Natural killer cell (primary cell): ENCODE measurements at regions not wholly inside any gene's neighbourhood (a gene's known extent, or its start where the extent isn't known, plus 50 kb on each side); places are given as distances from the start of the nearest gene placed in this dataset.
A peak's percentile ranks its signal among the peaks of the same experiment; 100 is the strongest.

ENCODE experiments used
- ATAC-seq, 3 donors: fragments of 150-1000 bp in 2 of 3; fragments of 200-7000 bp in 1 of 3; cut with Tn5 transposase; 1 replicate in 1 of 3; 2 replicates in 2 of 3; pipeline ENCODE4 v1.10.0; 2021; ENCODE audit warnings: mild to moderate bottlenecking in 2 of 3, moderate library complexity in 2 of 3
- DNase-seq, 2 donors: peaks; one replicate each; pipeline versions ENCODE4 v3.0.0 to v3.0.0-alpha.2; 2013 to 2021; ENCODE audit warnings: mixed read lengths in 1 of 2
- H3K27ac ChIP-seq: one replicate; pipeline ENCODE4 v1.5.1; 2013; ENCODE audit warnings: mild to moderate bottlenecking, low read length
- H3K27me3 ChIP-seq: one replicate; pipeline ENCODE4 v1.6.1; 2013; ENCODE audit warnings: low read length; ENCODE audit not compliant: control insufficient read depth, insufficient read depth
- H3K36me3 ChIP-seq: one replicate; pipeline ENCODE4 v1.6.1; 2013; ENCODE audit warnings: low read length; ENCODE audit not compliant: control insufficient read depth, insufficient read depth
- H3K4me1 ChIP-seq: one replicate; pipeline ENCODE4 v1.6.1; 2013; ENCODE audit warnings: low read length; ENCODE audit not compliant: control insufficient read depth, insufficient read depth
- H3K4me3 ChIP-seq: one replicate; pipeline ENCODE4 v1.5.1; 2013; ENCODE audit warnings: low read length
- H3K9me3 ChIP-seq: one replicate; pipeline ENCODE4 v1.6.1; 2013; ENCODE audit warnings: low read length; ENCODE audit not compliant: control insufficient read depth, insufficient read depth
- H3K27ac Mint-ChIP-seq, 2 donors: one replicate each; pipeline ENCODE4 v1.8.0; 2022; ENCODE audit warnings: mild to moderate bottlenecking in 2 of 2, mixed read lengths in 2 of 2, moderate library complexity in 1 of 2
- H3K27me3 Mint-ChIP-seq, 2 donors: one replicate each; pipeline ENCODE4 v1.8.0; 2022; ENCODE audit warnings: low read depth in 2 of 2, mixed read lengths in 2 of 2
- H3K36me3 Mint-ChIP-seq: one replicate; pipeline ENCODE4 v1.8.0; 2022; ENCODE audit warnings: mixed read lengths
- H3K4me1 Mint-ChIP-seq, 2 donors: one replicate each; pipeline ENCODE4 v1.8.0; 2022; ENCODE audit warnings: mixed read lengths in 2 of 2
- H3K4me3 Mint-ChIP-seq: one replicate; pipeline ENCODE4 v1.8.0; 2022; ENCODE audit warnings: mild to moderate bottlenecking, moderate library complexity, mixed read lengths
- H3K9me3 Mint-ChIP-seq, 2 donors: one replicate each; pipeline ENCODE4 v1.8.0; 2022; ENCODE audit warnings: mixed read lengths in 2 of 2
- WGBS: methylation state at CpG from one replicate; pipeline ENCODE4 v1.1.7; 2013; ENCODE audit warnings: missing lambda C conversion rate; ENCODE audit not compliant: insufficient coverage; 5-methylcytosine and 5-hydroxymethylcytosine counted together
- intact Hi-C: fragments of 100-400 bp; cut with micrococcal nuclease; formaldehyde crosslinking; loops from one replicate; pipeline ENCODE4 v1.14.2; 2022
- TF ChIP-seq, protein P1 (sequence below): fragments of 200-600 bp; IDR thresholded peaks from one replicate; pipeline ENCODE4 v1.8.0; 2022; ENCODE audit warnings: antibody characterized with exemption

GRCh38 chr9:88065619-88066018 lies 72.7 kb downstream of the SPATA31C2 start:
- H3K36me3 Mint-ChIP-seq, result no peaks in the 10 kb centered on the region
- H3K9me3 Mint-ChIP-seq, result no peaks in the 10 kb centered on the region
- H3K4me1 ChIP-seq, result no peaks in the 10 kb centered on the region
- H3K27me3 ChIP-seq, result no peaks in the 10 kb centered on the region
- no peak overlapping the region for H3K27ac Mint-ChIP-seq
- no peaks in the 10 kb centered on the region for H3K36me3 ChIP-seq
- H3K4me1 Mint-ChIP-seq, result no peaks in the 10 kb centered on the region
- intact Hi-C loops, result no loop called here
- TF ChIP-seq, protein P1, sequence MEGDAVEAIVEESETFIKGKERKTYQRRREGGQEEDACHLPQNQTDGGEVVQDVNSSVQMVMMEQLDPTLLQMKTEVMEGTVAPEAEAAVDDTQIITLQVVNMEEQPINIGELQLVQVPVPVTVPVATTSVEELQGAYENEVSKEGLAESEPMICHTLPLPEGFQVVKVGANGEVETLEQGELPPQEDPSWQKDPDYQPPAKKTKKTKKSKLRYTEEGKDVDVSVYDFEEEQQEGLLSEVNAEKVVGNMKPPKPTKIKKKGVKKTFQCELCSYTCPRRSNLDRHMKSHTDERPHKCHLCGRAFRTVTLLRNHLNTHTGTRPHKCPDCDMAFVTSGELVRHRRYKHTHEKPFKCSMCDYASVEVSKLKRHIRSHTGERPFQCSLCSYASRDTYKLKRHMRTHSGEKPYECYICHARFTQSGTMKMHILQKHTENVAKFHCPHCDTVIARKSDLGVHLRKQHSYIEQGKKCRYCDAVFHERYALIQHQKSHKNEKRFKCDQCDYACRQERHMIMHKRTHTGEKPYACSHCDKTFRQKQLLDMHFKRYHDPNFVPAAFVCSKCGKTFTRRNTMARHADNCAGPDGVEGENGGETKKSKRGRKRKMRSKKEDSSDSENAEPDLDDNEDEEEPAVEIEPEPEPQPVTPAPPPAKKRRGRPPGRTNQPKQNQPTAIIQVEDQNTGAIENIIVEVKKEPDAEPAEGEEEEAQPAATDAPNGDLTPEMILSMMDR, result no peak
- H3K9me3 ChIP-seq, result no peaks in the 10 kb centered on the region
- ATAC-seq (no peak), DNase-seq (no peak)
- H3K4me3 ChIP-seq, result no peak overlapping the region
- H3K27me3 Mint-ChIP-seq, result peaks cover 21 to 30% of the 10 kb centered on the region in 2 donors
- H3K27ac ChIP-seq, result no peak overlapping the region
- no peak overlapping the region for H3K4me3 Mint-ChIP-seq
- WGBS, result 88% methylated on average over 3 of the region's 3 CpGs

DNA sequence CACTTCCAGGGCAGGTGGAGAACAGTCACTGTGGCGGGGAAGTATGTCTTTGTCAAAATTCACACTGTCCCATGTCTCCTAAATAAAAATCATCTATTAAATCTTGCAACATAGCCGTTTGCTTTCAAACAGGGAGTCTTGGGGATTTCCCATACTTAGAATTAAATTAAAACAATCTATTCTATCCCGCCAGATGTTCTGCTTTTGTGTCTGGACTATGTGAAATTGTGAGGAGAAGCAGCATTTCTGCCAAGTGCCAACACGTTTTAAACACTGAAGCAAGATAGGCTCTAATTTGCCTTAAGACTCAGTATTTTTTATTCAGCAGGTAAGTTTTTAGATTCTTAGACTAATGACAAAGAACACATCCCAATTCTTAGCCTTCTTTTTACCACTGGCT lies 73.7 kb downstream of the SPATA31C2 start:
- H3K36me3 Mint-ChIP-seq, result no peaks in the 10 kb centered on the region
- DNase-seq, result no peak
- TF ChIP-seq, protein P1, result no peak
- no peak overlapping the region for H3K4me3 Mint-ChIP-seq
- Histone ChIP-seq H3K4me3 (no peak overlapping the region), H3K9me3 (no peaks in the 10 kb centered on the region), H3K36me3 (no peaks in the 10 kb centered on the region), H3K27me3 (no peaks in the 10 kb centered on the region), H3K4me1 (no peaks in the 10 kb centered on the region), H3K27ac (no peak overlapping the region)
- H3K27ac Mint-ChIP-seq, result no peak overlapping the region
- 94% methylated on average over 3 of the region's 4 CpGs for WGBS
- no peaks in the 10 kb centered on the region for H3K9me3 Mint-ChIP-seq
- peaks cover 13 to 19% of the 10 kb centered on the region in 2 donors for H3K27me3 Mint-ChIP-seq
- intact Hi-C loops, result no loop called here
- no peak for ATAC-seq
- H3K4me1 Mint-ChIP-seq, result no peaks in the 10 kb centered on the region

DNA sequence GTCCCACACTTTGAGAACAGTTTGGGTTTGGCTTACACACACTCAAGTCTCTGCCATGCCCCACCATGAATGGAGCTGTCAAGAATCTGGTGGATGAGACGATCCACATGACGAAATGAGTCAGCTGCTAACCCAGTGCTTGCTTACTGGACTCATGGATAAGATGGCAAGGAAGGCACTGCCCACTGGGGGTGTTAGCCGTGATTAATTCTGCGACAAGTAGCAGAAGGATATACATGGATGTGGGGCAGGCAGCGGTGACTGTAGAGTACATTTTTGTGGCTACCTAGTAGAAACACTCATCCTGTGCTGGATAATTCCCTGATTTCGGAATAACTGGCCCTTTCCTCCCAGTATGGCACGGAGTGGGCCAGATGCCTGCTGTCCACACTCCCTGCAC lies 77.5 kb downstream of the SPATA31C2 start:
- Mint-ChIP-seq H3K4me3 (no peak overlapping the region), H3K4me1 (no peaks in the 10 kb centered on the region), H3K27ac (no peak overlapping the region), H3K27me3 (peaks cover 5 to 10% of the 10 kb centered on the region in 2 donors), H3K9me3 (no peaks in the 10 kb centered on the region), H3K36me3 (no peaks in the 10 kb centered on the region)
- 94% methylated on average over 7 of the region's 7 CpGs for WGBS
- H3K36me3 ChIP-seq, result no peaks in the 10 kb centered on the region
- ATAC-seq (no peak), DNase-seq (no peak)
- no peak overlapping the region for H3K4me3 ChIP-seq
- H3K9me3 ChIP-seq, result no peaks in the 10 kb centered on the region
- no peaks in the 10 kb centered on the region for H3K27me3 ChIP-seq
- TF ChIP-seq, protein P1, result no peak
- H3K4me1 ChIP-seq, result no peaks in the 10 kb centered on the region
- no peak overlapping the region for H3K27ac ChIP-seq
- intact Hi-C loops, result no loop called here

DNA sequence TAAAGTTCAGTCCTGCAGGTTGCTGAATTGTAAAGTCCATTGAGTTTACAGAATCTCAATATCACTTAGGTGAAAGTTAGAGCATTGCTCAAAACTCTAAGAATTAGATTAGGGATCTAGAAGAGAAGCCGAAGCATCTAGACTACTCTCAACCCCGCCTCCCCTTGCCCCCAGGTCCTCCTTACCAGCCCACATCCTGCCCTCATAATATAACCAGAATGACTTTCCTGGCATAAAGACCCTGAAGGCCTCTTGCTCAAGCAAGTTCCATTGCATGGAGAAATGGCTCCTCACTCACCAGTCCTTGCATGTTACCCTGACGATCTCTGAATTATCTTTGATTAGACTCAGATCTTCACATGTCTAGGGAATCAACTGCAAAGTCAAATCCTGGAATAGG lies 78.8 kb downstream of the SPATA31C2 start:
- ATAC-seq, result peak in 1 of 3 donors; percentile 41
- 57% methylated on average over 3 of the region's 3 CpGs for WGBS
- no peak overlapping the region for H3K4me3 Mint-ChIP-seq

More for the DNA sequence above, 78.8 kb downstream of the SPATA31C2 start:
- no peak overlapping the region for H3K27ac ChIP-seq
- Mint-ChIP-seq H3K9me3 (no peaks in the 10 kb centered on the region), H3K27me3 (peaks cover 2 to 4% of the 10 kb centered on the region in 2 donors), H3K36me3 (no peaks in the 10 kb centered on the region), H3K27ac (no peak overlapping the region), H3K4me1 (no peaks in the 10 kb centered on the region)
- TF ChIP-seq, protein P1, result no peak
- no peaks in the 10 kb centered on the region for H3K36me3 ChIP-seq
- intact Hi-C loops, result no loop called here
- H3K4me3 ChIP-seq, result no peak overlapping the region
- no peaks in the 10 kb centered on the region for H3K4me1 ChIP-seq
- H3K27me3 ChIP-seq, result no peaks in the 10 kb centered on the region
- DNase-seq, result no peak
- no peaks in the 10 kb centered on the region for H3K9me3 ChIP-seq
